GM19438 (cell line): ENCODE measurements at regions not wholly inside any gene's neighbourhood (a gene's known extent, or its start where the extent isn't known, plus 50 kb on each side); places are given as distances from the start of the nearest gene placed in this dataset.

Experiments used
- ATAC-seq: cut with Tn5 transposase; IDR thresholded peaks from one replicate; pipeline ENCODE4 v1.9.1; 2021; ENCODE audit warnings: low read depth; ENCODE audit not compliant: unreplicated experiment

DNA sequence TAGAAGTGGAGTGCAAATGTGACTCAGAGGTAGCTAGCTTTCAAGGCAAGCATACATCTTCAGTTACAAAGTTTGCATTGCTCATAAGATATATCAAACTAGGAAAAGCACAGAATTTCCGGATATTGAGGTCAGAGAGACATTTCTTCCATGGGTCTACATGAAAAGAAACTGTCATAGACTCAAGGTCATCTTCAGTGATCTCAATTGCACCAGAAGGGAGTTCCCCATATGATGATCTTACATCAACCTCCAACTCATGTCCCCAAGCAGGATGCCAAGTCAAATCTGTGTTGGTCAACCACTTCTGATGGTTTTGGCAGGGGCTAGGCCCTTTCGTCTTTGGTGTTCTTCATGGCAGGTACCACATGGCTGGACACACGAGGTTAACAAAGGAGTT, 459.9 kb upstream of the MAF start:
- no peak for ATAC-seq

GRCh38 chr16:80059836-80060235, 459.3 kb upstream of the MAF start:
- no peak for ATAC-seq

DNA sequence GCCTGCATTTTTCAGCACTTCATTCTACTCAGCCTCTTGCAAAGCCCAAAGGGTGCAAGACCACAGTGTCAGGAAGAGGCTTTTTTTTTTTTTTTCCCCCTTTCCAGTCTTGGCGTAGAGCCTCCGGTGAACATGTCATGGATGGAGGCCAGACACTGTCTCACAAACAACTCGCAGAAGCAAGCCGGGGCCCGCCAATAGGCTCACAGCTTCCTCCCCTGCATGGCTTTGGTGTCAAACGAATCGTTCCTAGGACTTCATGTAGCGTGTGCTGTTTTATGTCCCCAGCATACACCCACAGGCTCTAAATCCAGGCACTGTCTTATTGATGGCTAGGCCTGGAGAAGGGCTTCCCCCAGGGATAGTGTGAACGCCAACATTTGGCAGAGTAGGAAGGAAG, 457.7 kb upstream of the MAF start:
- no peak for ATAC-seq

DNA sequence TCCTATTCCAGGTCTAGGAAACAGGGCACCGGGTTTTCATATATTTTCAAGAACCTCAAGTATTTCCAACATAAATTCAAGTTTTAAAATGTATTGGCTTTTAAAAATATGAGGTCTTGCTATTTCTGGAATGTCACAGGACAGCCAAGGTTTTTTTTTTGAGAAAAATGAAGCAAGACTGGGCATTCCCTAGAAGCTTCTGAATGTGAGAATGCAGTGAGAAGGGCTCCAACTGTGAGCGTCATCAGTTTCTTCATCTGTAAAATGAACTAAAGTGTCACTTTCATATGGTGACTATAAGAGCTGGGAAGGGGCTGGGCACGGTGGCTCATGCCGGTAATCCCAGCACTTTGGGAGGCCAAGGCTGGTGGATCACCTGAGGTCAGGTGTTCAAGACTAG, 455.8 kb upstream of the MAF start:
- no peak for ATAC-seq

GRCh38 chr16:80055831-80056230, 455.3 kb upstream of the MAF start:
- ATAC-seq, result no peak

GRCh38 chr16:80054647-80055046, 454.1 kb upstream of the MAF start:
- no peak for ATAC-seq

DNA sequence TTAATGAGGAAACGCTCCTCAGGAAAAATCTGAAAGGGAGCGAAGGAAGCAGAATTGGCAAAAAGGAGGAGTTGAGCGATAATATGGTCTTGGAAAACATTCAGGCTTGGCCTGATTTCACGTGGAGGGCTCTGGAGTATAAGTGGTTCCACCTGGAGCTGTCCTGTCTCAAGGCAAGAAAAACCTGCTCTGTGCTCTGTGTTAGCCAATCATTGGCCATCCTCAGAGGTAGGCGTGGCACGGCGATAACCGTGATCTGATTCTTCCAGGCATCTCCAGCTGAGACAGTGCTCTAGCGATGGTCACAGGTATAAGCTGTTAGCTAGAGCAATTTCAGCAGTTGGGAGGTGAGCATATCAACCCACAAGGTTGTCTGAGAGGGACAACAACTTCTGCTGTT, 450.5 kb upstream of the MAF start:
- no peak for ATAC-seq

GRCh38 chr16:80048250-80048649, 447.7 kb upstream of the MAF start:
- ATAC-seq, result no peak

GRCh38 chr16:80047842-80048241, 447.3 kb upstream of the MAF start:
- no peak for ATAC-seq

DNA sequence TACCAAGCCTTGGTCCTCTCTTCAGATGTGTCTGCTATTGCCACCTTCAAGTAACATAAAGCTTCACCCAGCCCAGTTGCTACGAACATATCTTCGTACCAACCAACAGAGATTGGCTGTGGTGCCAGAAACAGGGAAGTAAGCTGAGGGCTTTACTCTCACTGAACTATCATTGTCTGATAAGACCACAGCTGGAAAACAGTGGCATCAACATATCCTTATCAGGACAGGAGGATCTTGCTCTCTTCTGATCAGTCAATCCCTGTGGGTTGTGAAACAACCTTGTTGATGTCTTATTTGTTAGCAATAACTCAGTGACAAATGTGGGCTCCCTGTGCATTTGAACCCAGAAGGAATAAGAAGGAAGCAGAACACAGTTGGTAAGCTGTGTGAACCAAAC, 446.3 kb upstream of the MAF start:
- no peak for ATAC-seq

DNA sequence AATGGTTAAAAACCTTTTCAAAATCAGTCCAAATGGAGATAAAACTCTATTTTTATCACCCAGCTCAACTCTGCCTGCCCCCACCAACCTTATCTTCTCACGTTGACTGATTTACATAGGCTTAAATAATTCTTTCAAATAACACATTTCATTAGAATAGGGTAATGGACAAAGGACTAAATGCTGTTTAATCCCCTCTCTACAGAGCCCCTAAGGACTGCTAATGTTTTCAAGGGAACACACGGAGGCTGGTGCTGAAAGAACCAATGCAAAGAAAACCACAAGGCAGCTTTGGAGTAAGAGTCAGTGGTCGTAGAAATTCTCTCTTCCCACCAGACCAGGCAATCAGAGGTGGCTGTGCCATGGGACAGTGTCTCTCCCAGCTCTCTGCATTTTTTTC, 445.7 kb upstream of the MAF start:
- no peak for ATAC-seq

DNA sequence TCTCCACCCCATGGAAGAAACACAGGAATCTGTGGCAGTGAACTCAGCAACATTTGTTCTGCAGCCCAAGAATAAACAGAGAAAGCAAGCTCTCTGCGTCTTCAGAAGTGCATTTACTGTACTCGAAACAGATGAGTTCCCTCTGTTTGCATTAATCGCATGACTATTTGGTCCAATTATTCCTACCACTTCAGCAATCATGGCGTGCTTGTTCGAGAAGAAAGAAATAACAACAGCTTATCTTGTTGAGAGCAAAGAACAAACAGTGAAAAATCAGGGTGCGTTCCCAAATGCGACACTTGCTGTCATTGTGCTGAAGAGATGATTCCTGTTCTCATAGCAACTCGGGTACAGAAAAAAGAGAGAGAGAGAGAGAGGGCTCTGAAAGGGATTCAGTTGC, 445.3 kb upstream of the MAF start:
- no peak for ATAC-seq

GRCh38 chr16:80041410-80041809, 440.9 kb upstream of the MAF start:
- ATAC-seq, result no peak

DNA sequence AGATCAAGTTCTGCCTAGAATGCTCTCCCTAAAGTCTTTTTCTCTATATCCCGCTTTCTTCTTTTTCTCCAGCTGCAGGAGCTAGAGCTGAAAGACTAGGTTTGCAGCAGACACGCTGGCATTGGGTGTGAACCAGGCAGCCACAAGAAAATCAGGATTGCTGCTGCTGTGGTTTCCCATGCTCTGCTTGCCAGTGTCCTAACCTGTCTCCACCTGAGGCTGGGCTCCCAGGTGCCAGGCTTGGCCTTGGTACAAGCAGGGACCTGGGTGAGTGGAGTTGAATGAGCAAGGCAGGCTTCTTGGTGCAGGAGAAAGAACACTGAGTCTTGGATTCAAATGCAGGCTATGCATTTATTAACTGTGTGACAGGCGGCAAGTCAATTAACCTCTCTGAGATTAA, 440.3 kb upstream of the MAF start:
- ATAC-seq, result no peak

DNA sequence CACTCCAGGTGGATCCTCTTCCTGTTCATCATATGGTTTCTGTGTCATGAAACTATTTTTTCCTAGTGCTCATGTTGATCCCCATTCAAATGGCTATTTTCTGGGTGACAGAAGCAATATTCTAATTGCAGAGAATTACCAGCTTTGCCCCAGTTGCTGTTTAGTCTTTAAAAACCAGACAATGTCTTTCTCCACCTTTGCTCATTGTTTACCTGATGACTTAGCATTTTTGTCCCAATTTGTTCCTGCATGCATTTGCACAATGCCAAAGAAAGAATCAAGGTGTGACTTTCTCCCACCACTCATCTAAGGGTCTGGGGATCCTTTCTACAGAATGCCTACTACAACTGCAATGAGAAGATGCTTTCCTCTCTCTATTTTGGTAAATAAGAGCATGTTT, 439.9 kb upstream of the MAF start:
- no peak for ATAC-seq

- no peak for ATAC-seq
Measured at GRCh38 chr16:80039777-80040176, 439.2 kb upstream of the MAF start.

DNA sequence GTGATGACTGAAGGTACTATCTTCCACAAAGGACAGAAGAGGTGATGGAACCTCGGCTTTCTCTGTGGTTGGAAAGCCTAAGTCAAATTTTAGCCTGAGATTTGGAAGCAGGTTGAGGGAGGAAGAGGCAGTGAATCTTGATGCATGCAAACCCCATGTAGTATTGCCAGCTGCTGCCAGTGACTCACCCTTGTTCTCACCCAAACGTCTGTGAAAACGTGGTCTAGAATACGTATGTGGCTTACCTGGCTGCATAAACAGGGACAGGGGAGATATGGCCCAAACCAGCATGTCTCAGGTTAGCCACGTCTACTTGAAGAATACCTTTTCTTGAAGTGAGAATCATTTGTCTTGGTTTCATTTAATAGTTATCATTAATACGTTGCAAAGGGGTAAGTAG, 438.0 kb upstream of the MAF start:
- ATAC-seq, result no peak

DNA sequence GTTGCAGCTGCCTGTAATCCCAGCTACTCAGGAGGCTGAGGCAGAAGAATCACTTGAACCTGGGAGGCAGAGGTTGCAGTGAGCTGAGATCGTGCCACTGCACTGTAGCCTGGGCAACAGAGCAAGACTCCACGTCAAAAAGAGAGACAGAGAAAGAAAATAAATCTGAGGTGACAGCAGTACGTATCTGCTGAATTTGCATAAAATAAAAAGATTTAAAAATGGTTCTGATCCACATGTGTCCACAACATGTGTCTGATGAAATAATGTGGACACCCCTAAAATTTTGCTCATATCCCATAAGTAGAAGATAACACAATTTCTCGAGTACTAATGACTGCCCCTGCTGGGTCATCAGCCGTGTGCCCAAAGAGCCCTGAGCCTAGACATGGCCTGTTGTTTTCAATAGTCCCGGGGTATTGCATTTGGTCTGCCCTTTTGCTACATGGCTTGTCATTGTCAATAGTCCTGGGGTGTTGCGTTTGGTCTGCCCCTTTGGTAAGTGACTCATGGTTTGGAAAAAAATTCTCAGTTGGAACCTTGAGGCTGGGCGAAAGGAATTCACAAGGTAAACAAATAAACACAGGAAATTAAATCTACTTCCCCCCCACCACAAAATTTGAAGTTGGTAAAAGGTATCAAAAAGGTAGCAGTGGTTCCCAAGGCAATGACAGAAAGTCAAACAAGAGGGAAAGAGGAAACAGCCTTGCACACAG, 434.6 kb upstream of the MAF start:
- ATAC-seq, result no peak

DNA sequence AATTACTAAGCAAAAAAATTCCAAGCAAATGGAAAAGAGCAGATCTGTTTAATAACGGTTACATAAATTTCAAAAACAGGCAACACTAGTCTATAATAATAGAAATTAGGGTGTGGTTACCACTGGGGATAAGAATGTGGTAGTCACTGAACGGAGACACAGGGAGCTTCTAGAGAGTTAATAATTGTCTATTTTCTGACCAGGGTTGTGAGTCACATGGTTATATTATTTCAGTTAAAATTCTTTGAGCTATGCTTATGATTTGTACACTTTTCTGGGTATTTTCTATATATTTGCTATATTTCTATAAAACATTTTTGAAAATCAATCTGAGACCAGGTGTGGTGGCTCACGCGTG, 433.9 kb upstream of the MAF start:
- no peak for ATAC-seq

DNA sequence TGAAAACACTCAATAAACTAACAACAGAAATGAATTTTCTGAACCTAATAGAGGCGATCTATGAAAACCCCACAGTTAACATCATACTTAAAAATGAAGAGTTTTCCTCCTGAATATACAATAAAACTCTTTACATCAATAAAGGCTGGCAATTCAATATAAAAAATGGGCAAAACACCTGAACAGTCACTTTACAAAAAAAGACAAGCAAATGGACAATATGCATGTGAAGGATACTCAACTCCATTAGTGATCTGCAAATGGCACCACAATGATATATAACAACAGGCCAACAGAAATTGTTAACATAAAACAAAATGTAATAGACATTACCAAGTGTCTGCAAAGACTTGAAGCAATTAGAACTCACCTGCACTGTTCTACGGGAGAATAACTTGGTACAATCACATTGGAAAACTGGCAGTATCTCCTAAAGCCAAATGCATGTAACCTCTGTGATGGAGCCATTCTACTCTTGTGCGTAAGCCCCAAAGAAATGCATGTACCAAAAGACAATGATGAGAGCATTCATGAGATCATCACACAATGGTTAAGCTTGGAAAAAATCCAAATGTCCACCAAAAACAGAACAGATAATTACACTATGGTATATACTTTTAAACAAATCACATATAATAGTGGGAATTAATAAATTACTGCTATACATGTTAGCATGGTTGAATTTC, 433.4 kb upstream of the MAF start:
- ATAC-seq, result no peak

GRCh38 chr16:80029761-80030481, 429.4 kb upstream of the MAF start:
- no peak for ATAC-seq

- ATAC-seq, result no peak
Measured at GRCh38 chr16:80029381-80029630, 428.8 kb upstream of the MAF start.
